Heart left ventricle (tissue), 16 donors: ENCODE measurements at regions not wholly inside any gene's neighbourhood (a gene's known extent, or its start where the extent isn't known, plus 50 kb on each side); places are given as distances from the start of the nearest gene placed in this dataset.
A peak's percentile ranks its signal among the peaks of the same experiment; 100 is the strongest.

Experiments used
- ATAC-seq, 4 donors: fragments of 200-7000 bp; cut with Tn5 transposase; one replicate each; pipeline ENCODE4 v1.9.1; 2020 to 2022; ENCODE audit warnings: moderate library complexity in 4 of 4, mild to moderate bottlenecking in 3 of 4, moderate number of reproducible peaks in 1 of 4
- DNase-seq, 5 donors: peaks; one replicate each; pipeline ENCODE4 v3.0.0-alpha.2; 2020
- H3K27ac ChIP-seq, 12 donors: fragments of 200-600 bp; sonication (generic) in 4 of 12; one replicate each; pipeline versions ENCODE4 v1.5.0 to v1.8.0; 2016 to 2022; ENCODE audit warnings: mild to moderate bottlenecking in 2 of 12
- H3K27me3 ChIP-seq, 9 donors: fragments of 200-600 bp; sonication (generic) in 2 of 9; one replicate each; pipeline versions ENCODE4 v1.5.1 to v1.8.0; 2016 to 2022; ENCODE audit warnings: mild to moderate bottlenecking in 3 of 9
- H3K36me3 ChIP-seq, 9 donors: fragments of 200-600 bp; sonication (generic) in 2 of 9; one replicate each; pipeline versions ENCODE4 v1.5.0 to v1.8.0; 2018 to 2022; ENCODE audit warnings: mild to moderate bottlenecking in 2 of 9
- H3K4me1 ChIP-seq, 12 donors: fragments of 200-600 bp; sonication (generic) in 4 of 12; one replicate each; pipeline versions ENCODE4 v1.5.0 to v1.8.0; 2016 to 2022; ENCODE audit warnings: mild to moderate bottlenecking in 3 of 12
- H3K4me3 ChIP-seq, 12 donors: fragments of 200-600 bp; sonication (generic) in 4 of 12; one replicate each; pipeline versions ENCODE4 v1.5.0 to v1.8.0; 2017 to 2022; ENCODE audit warnings: mild to moderate bottlenecking in 9 of 12, moderate library complexity in 4 of 12
- H3K9me3 ChIP-seq, 12 donors: fragments of 200-600 bp; sonication (generic) in 4 of 12; one replicate each; pipeline versions ENCODE4 v1.5.0 to v1.8.0; 2016 to 2022; ENCODE audit warnings: mild to moderate bottlenecking in 1 of 12
- POLR2A ChIP-seq, 2 donors: fragments of 450-650 bp; IDR thresholded peaks; one replicate each; pipeline ENCODE4 v1.6.1; 2017; ENCODE audit warnings: antibody characterized with exemption in 2 of 2, mild to moderate bottlenecking in 2 of 2, moderate library complexity in 2 of 2
- WGBS, 4 donors: extraction: QIAGEN DNeasy Blood & Tissue Kit in 2 of 4; methylation state at CpG; one replicate each; pipeline versions ENCODE4 v1.1.5 to v1.1.7; 2013 to 2018; 5-methylcytosine and 5-hydroxymethylcytosine counted together
- intact Hi-C, 10 donors: fragments of 100-400 bp; cut with DNase I; formaldehyde crosslinking; loops; one replicate each; pipeline versions ENCODE4 v1.11.1 to v1.14.2; 2022
- TF ChIP-seq, protein P1 (sequence below), 12 donors: fragments of 200-600 bp; sonication (generic) in 4 of 12; IDR thresholded peaks; one replicate each; pipeline versions ENCODE4 v1.5.0 to v1.8.0; 2018 to 2022; ENCODE audit warnings: antibody characterized with exemption in 12 of 12, mild to moderate bottlenecking in 5 of 12
- donor health status: ischemic (EF 13 %, LVEDD 7.1; RV severe dilation, severe dysfunction).
- donor health status: healthy with polysubstance abuse.
- donor health status: DM: no; HTN: yes; CAD: no.
- donor health status: DM: no; HTN: no; CAD: no.
- donor health status: ischemic (EF 25% LVEDD 6.9; RV normal size, moderate dysfunction).
- donor health status: ischemic (EF 25% LVEDD 5.7; RV mildly dilated, moderate dysfunction).
- donor health status: healthy.
- donor health status: DM: yes; HTN: yes; CAD: no.
- donor health status: ischemic (EF 35%, LVEDD 5.7; RV mildly dilated, moderate dysfunction).
- donor health status: nonischemic (EF 11% LVEDD 7.7; RV severe dilation, severe dysfunction).
- donor health status: DM: yes; HTN: yes; CAD: no.
- donor health status: PGD.
- donor health status: ischemic (EF 29% LVEDD 5.4; RV normal size, mild dysfunction).
- donor health status: nonischemic (EF 23%, LVEDD 6.1; RV moderate dilation, normal function).

DNA sequence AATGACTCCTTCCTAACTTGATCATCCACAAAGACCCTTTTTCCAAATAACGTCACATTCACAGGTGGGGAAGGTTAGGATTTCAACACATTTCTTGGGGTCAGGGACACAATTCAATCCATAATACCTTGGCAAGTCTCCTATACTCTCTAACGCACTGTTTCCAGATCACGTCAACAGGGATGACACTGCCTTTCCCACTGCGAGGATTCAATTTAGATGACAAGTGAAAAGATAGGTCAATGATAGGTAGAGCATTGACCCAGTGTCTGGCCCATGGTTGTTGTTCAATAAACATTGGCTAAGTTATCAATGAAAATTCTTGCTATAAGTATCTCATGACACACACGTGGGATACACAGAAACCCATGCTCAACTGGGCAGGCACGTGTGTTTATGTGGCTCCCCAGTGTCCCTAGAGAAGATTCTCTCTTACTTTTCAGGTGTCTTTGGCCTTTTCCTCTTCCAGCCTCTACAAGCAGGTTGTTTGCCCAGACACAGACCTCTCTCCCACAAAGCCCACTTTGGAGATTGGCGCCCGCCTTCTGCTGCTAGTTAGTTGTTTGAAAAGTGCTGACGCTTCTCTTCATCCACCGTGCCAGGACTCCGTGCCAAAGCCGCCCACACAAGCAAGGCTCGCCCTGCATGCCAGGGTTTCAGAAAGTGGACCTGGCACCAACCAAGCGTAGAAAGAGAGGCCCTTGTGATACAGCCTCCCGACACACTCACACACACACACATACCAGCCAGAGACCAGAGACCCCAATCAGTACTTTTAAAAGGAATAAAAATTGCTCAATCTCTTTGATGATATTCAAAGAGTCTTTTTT, 594.5 kb downstream of the BNC2 start:
- H3K36me3 ChIP-seq: no peaks in the 10 kb centered on the region
- peak in 1 of 5 donors; percentile 35 for DNase-seq
- no peaks in the 10 kb centered on the region for H3K9me3 ChIP-seq
- no peak for TF ChIP-seq POLR2A (IDR thresholded peaks at IDR 0.05)
- TF ChIP-seq, protein P1, sequence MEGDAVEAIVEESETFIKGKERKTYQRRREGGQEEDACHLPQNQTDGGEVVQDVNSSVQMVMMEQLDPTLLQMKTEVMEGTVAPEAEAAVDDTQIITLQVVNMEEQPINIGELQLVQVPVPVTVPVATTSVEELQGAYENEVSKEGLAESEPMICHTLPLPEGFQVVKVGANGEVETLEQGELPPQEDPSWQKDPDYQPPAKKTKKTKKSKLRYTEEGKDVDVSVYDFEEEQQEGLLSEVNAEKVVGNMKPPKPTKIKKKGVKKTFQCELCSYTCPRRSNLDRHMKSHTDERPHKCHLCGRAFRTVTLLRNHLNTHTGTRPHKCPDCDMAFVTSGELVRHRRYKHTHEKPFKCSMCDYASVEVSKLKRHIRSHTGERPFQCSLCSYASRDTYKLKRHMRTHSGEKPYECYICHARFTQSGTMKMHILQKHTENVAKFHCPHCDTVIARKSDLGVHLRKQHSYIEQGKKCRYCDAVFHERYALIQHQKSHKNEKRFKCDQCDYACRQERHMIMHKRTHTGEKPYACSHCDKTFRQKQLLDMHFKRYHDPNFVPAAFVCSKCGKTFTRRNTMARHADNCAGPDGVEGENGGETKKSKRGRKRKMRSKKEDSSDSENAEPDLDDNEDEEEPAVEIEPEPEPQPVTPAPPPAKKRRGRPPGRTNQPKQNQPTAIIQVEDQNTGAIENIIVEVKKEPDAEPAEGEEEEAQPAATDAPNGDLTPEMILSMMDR (IDR thresholded peaks at IDR 0.05): no peak
- H3K27ac ChIP-seq: no peak overlapping the region
- no peaks in the 10 kb centered on the region for H3K27me3 ChIP-seq
- no peak for ATAC-seq
- intact Hi-C loops: no loop called here
- no peaks in the 10 kb centered on the region for H3K4me1 ChIP-seq
- 84 to 90% (median 89%) methylated on average over 15 of the region's 15 CpGs for WGBS, 4 donors
- H3K4me3 ChIP-seq: no peak overlapping the region

DNA sequence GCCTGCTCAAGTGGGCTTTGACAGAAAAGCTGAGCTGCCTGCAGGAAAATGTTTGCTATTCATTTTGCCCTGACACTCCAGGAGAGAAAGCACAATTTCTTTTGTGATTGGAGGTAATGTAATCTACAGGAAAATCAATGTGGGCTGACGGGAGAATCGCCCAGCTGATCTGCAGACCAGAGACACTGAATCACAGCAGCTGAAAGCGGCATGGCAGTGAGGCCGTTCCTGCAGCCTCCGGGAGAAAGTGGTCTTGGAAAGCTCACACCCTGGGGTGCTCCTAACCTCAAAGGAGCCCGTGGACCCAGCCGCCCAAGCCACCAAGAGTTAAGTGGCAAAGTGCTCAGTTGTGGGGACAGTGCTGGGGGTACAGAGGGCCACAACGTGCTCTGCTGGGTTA, 593.6 kb downstream of the BNC2 start:
- Histone ChIP-seq H3K4me1 (no peaks in the 10 kb centered on the region), H3K36me3 (no peaks in the 10 kb centered on the region), H3K9me3 (no peaks in the 10 kb centered on the region), H3K27ac (no peak overlapping the region), H3K27me3 (no peaks in the 10 kb centered on the region), H3K4me3 (no peak overlapping the region)
- intact Hi-C loops: no loop called here
- ATAC-seq: no peak
- TF ChIP-seq, protein P1 (IDR thresholded peaks at IDR 0.05): no peak
- no peak for TF ChIP-seq POLR2A (IDR thresholded peaks at IDR 0.05)
- DNase-seq: no peak
- 87 to 91% (median 89%) methylated on average over 8 of the region's 8 CpGs for WGBS, 4 donors

DNA sequence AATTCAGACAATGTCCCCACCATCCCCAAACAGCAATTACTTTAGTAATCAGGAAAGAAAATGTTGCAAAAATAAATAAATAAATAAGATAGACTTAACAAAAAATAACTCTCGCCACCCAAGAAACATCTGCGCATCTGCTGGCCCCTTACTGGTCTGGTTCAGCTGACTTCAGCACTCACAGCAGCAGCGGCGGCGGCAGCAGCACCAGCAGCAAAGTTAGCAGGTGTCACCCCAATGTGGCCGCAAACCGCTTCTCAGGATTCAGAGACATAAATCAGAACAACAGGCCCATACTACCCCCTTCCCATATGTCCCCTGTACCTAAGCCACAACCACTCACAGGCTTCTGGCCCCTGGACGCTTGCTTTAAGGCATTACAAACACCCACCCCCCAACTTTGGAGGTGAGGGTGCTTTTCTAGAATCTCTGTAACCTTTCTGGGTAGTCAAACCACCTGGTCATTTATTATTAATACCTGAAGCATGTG, 593.0 kb downstream of the BNC2 start:
- H3K4me3 ChIP-seq: no peak overlapping the region
- H3K9me3 ChIP-seq: no peaks in the 10 kb centered on the region
- no peaks in the 10 kb centered on the region for H3K36me3 ChIP-seq
- no peak for DNase-seq
- H3K27me3 ChIP-seq: no peaks in the 10 kb centered on the region
- H3K27ac ChIP-seq: no peak overlapping the region
- H3K4me1 ChIP-seq: no peaks in the 10 kb centered on the region
- WGBS, 4 donors: 70 to 97% (median 89%) methylated on average over 8 of the region's 8 CpGs
- ATAC-seq: no peak
- no peak for TF ChIP-seq POLR2A (IDR thresholded peaks at IDR 0.05)
- TF ChIP-seq, protein P1 (IDR thresholded peaks at IDR 0.05): no peak
- intact Hi-C loops: no loop called here

DNA sequence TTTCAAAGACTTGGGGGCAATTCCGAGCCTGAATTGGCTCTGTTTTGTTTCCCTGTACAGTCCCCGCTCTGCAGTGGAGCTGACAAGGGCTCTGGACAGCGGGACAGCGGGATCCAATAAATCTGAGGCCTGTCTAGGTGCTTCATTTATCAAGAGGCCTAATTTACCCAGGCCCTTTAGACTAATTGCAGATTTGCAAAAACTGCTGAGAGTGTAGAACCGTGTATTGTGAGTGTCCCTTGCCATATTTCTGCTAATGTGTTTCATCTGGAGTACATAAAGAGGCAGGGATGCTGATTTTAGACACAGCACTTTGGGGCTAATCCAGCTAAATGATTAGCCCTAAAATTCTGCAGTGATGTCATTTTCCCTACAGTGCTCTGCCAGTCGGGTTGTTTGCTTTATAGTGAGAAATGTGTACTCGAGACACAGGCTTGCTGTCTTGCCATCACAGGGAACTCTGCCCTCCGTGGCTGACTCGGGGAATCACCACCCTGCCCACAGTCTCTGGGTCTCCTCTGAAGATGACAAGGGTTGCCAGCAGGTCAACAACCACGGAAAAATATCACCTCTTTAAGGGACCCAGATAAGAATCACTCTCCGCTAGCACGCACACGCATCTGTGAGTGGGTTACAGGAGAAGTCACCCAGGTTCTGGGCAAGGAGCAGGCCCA, 592.0 kb downstream of the BNC2 start:
- Histone ChIP-seq H3K4me1 (no peaks in the 10 kb centered on the region), H3K36me3 (no peaks in the 10 kb centered on the region), H3K9me3 (no peaks in the 10 kb centered on the region), H3K27ac (no peak overlapping the region), H3K4me3 (no peak overlapping the region), H3K27me3 (no peaks in the 10 kb centered on the region)
- no peak for DNase-seq
- ATAC-seq: no peak
- TF ChIP-seq, protein P1 (IDR thresholded peaks at IDR 0.05): no peak
- TF ChIP-seq POLR2A (IDR thresholded peaks at IDR 0.05): no peak
- 85 to 87% (median 87%) methylated on average over 10 to 13 of the region's 13 CpGs for WGBS, 4 donors
- intact Hi-C loops: no loop called here
